Choroid plexus epithelial cell (primary cell): ENCODE measurements at regions not wholly inside any gene's neighbourhood (a gene's known extent, or its start where the extent isn't known, plus 50 kb on each side); places are given as distances from the start of the nearest gene placed in this dataset.

ENCODE experiments used
- DNase-seq: peaks from one replicate; pipeline ENCODE4 v3.0.0-alpha.2; 2010; ENCODE audit warnings: low read depth
- H3K4me3 ChIP-seq: 2 replicates; pipeline ENCODE4 v1.5.1; 2011; ENCODE audit warnings: low read depth, mild to moderate bottlenecking, control low read depth, low read length, moderate library complexity
- TF ChIP-seq, protein P1 (sequence below): conservative IDR thresholded peaks from 2 replicates; pipeline ENCODE4 v1.5.1; 2011; ENCODE audit warnings: low read depth, mild to moderate bottlenecking, control low read depth, inconsistent platforms, low read length, moderate library complexity

DNA sequence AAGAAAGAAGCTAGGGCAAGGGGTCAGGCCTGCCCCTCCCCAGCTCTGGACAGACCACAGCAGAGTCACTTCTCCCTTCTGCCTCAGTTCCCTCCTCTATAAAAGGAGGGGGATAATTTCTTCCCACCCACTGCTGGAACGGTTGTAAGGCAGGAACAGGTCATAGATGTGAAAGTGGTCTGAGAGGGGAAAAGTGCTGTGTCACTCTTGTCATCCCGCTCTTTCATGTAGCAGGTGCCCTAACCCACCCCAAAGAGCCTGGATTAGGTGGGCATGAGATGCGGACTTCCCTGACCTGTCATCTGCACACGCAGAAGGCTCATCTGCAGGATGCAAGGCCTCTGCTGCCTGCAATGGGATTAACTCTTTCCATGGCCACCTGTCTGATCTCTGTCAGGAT, 218.2 kb upstream of the LRFN2 start:
- no peak for DNase-seq
- no peak overlapping the region for H3K4me3 ChIP-seq
- TF ChIP-seq, protein P1, sequence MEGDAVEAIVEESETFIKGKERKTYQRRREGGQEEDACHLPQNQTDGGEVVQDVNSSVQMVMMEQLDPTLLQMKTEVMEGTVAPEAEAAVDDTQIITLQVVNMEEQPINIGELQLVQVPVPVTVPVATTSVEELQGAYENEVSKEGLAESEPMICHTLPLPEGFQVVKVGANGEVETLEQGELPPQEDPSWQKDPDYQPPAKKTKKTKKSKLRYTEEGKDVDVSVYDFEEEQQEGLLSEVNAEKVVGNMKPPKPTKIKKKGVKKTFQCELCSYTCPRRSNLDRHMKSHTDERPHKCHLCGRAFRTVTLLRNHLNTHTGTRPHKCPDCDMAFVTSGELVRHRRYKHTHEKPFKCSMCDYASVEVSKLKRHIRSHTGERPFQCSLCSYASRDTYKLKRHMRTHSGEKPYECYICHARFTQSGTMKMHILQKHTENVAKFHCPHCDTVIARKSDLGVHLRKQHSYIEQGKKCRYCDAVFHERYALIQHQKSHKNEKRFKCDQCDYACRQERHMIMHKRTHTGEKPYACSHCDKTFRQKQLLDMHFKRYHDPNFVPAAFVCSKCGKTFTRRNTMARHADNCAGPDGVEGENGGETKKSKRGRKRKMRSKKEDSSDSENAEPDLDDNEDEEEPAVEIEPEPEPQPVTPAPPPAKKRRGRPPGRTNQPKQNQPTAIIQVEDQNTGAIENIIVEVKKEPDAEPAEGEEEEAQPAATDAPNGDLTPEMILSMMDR = no peak

DNA sequence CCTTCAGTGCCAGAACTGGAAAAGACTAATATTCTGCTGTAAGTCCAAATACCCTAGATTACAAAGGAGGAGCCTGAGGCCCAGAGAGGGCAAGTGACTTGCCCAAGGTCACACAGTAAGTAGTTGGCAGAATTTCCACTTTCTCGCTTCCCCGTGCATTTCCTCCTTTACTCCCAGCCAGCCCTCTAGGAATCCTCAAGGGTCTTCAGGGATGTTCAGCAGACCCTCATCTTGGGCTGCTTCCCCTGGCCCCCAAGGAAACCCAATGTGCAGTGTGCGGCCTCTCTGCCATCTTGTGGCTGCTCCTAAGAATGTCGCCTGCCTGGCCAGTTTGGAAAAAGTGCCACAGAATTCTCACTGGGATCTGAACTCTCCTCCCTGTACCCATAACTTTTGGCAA, 217.7 kb upstream of the LRFN2 start:
- TF ChIP-seq, protein P1 = peak; percentile 63
- DNase-seq = peak; percentile 6
- no peak overlapping the region for H3K4me3 ChIP-seq

- TF ChIP-seq, protein P1 = no peak
- no peak overlapping the region for H3K4me3 ChIP-seq
- no peak for DNase-seq
These were observed 216.9 kb upstream of the LRFN2 start for GRCh38 chr6:40803897-40804702.

DNA sequence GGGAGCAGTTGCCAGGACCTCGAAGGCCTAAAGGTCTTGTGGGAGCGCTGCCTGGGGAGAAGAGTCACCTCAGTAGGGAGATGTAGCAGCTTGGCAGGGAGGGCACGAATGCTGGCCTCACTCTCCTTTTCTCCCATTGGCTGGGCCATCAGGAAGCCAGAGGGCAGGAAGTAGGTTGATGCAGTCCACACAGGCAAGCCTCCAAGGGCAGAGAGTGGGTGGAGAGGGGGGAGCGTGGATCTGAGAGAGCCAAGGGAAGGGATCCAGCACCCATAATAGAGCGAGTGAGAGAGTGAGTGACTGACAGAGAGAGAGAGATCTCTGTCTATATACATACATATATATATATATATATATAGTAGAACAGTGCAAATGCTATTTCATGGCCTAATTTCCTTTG, 215.3 kb upstream of the LRFN2 start:
- H3K4me3 ChIP-seq = no peak overlapping the region
- DNase-seq = no peak
- TF ChIP-seq, protein P1 = no peak

DNA sequence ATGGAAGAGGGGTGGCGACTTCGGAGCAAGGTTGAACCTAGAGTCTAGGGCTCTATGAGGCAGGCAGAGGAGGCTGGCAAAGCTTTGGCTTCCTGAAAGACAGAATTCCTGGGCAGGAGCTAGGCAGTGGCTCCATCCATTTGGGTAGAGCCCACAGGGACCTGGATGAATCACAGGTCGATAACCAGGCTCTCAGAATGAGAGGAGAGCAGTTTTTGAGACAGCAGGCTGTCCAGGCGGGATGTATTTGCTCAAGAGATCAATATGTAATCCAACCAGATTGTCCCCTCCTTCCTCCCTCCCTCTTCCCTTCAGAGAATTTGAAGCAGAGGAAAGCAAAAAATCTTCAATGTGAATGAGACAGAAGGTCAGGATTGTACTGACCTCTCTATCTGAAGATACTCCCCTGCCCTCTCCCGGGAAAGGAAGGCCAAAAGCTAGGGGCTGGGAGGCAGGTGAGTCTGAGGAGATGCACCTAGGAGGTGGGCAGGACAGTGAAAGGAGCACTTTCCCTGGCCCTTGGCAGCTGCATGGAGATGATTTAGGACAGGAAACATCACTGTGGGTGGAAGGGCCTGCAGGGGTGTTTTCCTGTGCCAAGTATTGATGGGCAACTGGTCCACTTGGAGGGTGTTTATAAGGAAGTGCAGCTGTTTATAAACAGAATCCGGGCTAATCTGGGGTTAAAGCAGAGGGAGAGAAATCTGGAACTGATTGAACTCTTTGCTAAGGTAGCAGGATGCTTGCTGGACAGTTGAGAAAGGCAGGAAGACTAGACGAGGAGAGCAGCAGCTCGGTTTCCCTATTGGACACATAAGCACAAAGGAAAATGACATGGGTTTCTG, 212.4 kb upstream of the LRFN2 start:
- DNase-seq = no peak
- TF ChIP-seq, protein P1 = no peak
- no peak overlapping the region for H3K4me3 ChIP-seq

DNA sequence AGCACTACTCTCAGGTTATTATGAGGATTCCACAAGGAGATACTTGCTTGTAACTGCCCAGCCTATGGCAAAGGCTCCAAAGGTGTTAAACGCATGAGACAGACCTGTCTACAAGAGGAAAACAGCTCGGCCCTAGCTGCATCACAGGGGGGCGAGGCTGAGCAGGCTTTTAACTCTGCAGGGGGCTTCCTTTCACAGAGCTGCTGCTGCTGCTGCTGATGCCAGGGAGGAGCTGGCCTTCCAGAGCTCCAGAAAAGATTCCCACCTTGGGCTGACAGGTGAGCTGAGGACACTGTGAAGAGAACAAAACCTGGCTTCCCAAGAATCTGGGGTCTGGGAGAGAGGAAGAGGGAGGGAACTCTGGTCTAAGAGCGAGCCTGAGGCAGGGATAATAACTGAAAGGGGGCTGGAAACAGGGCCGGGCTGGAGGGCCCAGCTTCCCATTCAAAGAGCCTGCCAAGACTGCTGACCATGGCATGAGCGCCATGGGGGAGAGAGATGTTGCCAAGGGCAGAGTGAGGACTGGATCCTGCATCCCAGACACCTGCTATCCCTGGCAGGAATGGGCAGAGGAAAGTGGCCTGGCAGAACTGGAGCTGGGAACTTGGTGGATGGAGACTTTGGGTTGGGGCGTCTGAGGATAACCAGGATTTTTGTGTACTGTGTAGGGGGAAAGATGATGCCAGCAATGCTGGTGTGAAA, 211.1 kb upstream of the LRFN2 start:
- H3K4me3 ChIP-seq = no peak overlapping the region
- TF ChIP-seq, protein P1 = no peak
- DNase-seq = no peak
